Kasumi-1 (cell line): ENCODE measurements at regions not wholly inside any gene's neighbourhood (a gene's known extent, or its start where the extent isn't known, plus 50 kb on each side); places are given as distances from the start of the nearest gene placed in this dataset.
"Not testable (repeated sequence)": the region's sequence is repeated elsewhere in the genome, so short reads cannot be mapped to it uniquely, and the experiment has no call there.

Experiments
- DNase-seq, 2 experiments: peaks; one replicate each; lab custom pipeline; 2025; lab: John Stamatoyannopoulos, UW

DNA sequence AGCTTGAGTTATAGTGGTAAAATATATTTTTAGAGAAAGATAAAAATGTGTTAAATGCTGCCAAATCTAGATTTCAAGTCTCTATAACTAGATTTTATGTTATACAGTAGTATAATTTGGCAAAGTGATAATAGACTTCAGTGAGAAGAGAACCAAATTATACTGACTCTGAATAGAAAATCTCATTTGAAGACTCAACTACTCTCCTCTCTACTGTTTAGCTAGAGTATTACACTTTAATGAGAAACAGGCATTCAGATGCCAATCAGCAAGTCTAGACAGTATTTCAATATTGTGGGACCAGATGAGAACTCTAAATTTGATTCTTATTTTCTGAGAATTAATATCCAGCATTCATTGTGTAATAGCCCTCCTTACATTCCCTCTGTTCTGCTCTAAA lies 311.2 kb downstream of the SLITRK5 start:
- no peak for DNase-seq

- DNase-seq: no peak
These were observed 315.6 kb downstream of the SLITRK5 start for GRCh38 chr13:87986639-87987250.

GRCh38 chr13:87998081-87998480 lies 326.9 kb downstream of the SLITRK5 start:
- no peak for DNase-seq

DNA sequence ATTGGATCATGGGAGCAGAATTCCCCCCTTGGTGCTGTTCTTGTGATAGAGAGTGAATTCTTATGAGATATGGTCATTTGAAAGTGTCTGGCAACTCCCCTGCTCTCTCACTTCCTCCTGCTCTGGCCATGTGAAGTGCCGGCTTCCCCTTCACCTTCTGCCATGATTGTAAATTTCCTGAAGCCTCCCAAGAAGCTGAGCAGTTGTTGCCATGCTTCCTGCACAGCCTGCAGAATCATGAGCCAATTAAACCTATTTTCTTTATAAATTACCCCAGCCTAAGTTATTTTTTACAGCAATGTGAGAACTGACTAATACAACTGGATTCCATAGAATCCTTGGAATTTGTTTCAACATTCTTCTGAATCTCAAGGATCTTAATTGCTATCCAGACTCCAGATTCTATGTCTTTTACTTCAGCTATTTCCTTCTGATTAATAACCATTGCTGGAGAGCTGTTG lies 328.1 kb downstream of the SLITRK5 start:
- no peak for DNase-seq

GRCh38 chr13:87999788-88000187 lies 328.6 kb downstream of the SLITRK5 start:
- peak; percentile 1 to 39 for DNase-seq

GRCh38 chr13:88000239-88000638 lies 329.1 kb downstream of the SLITRK5 start:
- no peak for DNase-seq

GRCh38 chr13:88000787-88001186 lies 329.6 kb downstream of the SLITRK5 start:
- no peak for DNase-seq

GRCh38 chr13:88005188-88005587 lies 334.0 kb downstream of the SLITRK5 start:
- DNase-seq: peak; percentile 1 to 8

DNA sequence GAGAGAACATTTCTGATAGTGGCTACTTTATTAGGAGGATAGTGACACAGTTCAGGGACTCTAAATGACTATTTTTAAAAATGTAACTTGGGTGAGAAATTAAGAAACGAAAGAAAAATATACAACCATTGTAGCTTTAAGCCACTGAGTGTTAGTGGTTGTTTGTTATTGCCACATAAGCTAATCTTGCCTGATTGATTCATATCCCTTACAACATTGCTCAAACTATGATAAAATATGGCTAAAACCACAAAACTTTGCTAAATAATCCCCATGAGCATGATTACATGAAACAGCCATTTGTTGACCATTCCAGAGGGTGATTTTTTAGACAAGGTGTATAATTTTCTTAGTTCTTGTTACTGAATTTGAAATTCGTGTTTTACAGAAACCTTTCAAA lies 343.4 kb downstream of the SLITRK5 start:
- no peak for DNase-seq

- DNase-seq: no peak
These were observed 351.4 kb downstream of the SLITRK5 start for GRCh38 chr13:88022431-88023208.

DNA sequence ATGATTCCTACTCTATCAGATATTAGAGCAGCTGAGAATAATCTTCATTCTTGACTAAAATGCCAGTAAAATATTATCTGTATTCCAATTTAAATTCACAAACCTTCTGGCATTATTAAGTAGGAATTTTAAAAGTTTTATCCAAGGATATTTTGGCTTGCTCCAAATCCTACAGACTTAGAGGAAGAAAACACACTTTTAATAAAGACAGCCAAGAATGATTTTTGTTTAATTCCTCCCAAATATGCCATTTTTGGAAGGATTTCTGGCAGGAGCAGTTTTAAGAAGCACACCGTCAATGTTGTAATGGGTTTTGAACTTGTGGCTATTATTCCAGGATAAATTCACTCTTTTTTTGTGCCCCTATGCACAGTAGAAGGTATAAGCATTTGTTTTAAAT lies 355.1 kb downstream of the SLITRK5 start:
- DNase-seq: no peak

DNA sequence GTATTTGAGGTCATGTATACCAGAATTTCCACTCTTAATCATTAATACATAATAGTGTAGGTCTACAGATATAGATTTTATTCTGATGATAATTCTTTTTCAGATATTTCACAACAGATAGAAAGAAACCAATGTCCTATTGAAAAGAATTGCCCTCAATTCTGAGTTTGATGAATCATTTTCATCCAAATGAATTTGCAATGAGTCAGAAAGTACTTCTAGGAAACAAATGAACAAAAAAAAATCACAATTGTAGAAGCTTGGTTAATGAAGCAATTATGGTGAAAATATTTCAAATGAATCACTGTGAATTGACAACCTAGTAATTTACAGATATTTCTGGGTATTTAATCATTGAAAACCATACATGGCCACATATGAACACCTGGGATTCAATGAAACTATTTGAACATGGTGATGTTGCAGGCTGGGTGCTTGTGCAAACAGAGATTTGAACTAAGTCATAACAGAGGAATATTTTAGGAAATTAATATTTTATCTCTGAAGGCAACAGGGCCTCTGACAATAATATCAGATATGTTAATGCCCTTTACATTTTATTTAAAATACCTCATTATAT lies 360.9 kb downstream of the SLITRK5 start:
- DNase-seq: no peak

DNA sequence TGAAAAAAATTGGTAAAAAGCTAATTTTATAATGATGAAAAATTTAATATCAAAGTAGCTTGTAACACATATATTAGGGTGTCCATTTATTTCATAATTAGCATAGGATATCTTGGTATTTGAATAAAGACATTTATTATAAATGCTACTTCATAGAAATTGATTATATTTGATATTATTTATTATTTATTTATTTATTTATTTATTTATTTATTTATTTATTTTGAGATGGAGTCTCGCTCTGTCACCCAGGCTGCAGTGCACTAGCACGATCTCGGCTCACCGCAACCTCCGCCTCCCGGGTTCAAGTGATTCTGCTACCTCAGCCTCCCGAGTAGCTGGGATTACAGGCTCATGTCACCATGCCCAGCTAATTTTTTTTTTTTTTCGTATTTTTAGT lies 365.0 kb downstream of the SLITRK5 start:
- DNase-seq: not testable (repeated sequence)

- DNase-seq: no peak
These were observed 371.3 kb downstream of the SLITRK5 start for GRCh38 chr13:88042489-88042888.

DNA sequence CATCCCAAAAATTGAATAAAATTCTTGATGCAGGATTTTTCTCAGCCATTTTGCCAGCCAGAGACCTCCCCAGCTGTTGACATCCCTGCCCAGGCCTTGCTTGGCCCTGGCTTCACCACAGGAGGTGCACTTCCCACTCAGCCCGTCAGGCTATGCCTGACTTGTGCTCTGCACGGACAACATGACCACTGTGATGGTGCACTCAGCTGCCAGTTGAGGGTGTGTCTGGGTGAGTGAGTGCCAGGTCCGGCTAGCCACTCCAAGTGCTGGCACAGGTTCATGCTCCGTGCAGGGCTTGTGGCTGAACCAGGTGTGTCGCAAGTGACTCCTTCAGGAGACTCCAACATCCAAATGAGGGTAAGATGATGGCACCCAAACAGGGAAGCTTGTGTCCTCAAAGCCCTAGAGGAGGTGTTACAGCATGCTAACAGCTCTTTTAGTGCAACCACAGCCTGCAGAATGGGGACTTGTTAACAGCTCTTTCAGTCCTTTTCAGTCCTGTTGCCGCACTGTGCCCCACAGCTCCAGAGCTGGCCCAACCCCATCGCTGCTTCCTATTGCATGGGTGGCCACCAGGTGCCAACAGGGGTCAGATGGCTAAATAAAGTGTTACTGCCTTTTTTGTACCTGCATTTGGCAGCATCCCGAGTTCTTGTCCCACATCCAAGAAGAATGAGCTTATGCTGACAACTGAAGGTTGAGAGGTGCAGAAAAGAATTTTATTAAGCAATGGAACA lies 380.7 kb downstream of the SLITRK5 start:
- no peak for DNase-seq

GRCh38 chr13:88063741-88064140 lies 392.6 kb downstream of the SLITRK5 start:
- DNase-seq: no peak

DNA sequence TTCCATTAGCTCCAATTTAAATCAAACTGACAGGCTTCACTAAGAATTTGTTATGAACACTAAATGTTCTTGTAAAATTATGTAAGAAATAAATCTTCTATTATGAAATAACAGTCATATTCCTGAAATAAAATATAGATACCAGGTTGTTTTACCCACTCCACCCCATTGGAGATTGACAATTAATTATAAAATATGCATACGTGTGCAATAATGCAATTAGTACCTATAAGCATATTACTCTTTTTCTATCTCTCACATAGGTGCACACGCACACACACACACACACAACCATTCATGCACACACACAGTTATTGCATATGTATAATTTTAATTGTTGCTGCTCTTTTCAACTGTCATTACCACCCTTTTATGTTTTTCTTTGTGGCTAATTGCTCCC lies 395.7 kb downstream of the SLITRK5 start:
- no peak for DNase-seq

DNA sequence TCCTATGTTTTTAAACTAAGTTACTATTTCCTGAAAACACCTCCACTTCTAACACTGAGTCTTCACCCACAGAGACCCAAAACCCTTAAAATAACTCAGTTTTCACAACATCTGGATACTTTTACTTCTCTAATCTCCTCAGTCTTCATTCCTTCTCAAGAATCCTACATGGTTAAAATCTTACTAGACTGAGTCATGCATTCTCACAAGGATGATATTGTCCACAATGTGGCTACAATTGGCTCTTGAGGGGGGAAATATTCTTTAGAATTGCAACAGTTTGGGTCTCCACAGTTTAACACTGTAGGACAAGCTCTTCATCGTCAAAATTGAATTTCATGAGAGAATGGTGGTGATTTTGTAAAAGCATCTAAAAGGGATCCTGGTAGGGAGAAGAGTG lies 397.1 kb downstream of the SLITRK5 start:
- no peak for DNase-seq

DNA sequence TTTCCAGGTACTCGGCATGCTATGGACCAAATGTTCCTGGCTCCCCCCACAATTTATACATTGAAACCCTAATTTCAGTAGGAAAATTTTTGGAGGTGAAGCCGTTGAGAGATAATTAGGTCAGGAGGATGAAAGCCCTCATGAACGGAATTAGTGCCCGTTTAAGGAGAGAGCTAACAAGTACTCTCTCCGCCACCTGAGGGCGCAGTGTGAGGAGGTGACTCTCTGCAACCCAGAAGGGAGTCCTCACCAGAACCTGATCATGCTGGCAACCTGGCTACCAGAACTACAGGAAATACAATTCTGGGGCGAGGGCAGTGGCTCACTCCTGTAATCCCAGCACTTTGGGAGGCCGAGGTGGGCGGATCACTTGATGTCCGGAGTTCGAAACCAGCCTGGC lies 397.8 kb downstream of the SLITRK5 start:
- no peak for DNase-seq

GRCh38 chr13:88071371-88071770 lies 400.2 kb downstream of the SLITRK5 start:
- no peak for DNase-seq

- DNase-seq: no peak
These were observed 403.8 kb downstream of the SLITRK5 start for GRCh38 chr13:88074794-88075510.

DNA sequence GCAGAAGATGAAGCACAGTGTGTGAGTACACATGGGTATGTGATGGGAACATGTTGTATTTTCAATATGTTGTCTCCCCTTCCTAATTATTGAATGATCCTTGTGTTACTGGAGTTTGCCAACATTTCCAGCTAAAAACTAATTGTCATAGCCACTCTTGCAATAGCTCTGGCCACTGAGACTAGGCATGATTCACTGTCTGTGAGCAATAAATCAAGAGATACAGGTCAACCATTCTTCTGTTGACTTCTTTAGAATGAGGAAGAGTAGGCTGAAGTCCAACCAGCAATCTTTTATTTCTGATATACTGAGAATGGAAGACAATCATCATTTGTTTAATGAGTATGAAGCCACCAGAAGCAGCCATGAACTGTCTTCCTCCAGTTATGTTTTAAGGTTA lies 413.9 kb downstream of the SLITRK5 start:
- DNase-seq: no peak
